ENCODE measurements at regions not wholly inside any gene's neighbourhood (a gene's known extent, or its start where the extent isn't known, plus 50 kb on each side); places are given as distances from the start of the nearest gene placed in this dataset.
"Not testable (repeated sequence)": the region's sequence is repeated elsewhere in the genome, so short reads cannot be mapped to it uniquely, and the experiment has no call there.

DNA sequence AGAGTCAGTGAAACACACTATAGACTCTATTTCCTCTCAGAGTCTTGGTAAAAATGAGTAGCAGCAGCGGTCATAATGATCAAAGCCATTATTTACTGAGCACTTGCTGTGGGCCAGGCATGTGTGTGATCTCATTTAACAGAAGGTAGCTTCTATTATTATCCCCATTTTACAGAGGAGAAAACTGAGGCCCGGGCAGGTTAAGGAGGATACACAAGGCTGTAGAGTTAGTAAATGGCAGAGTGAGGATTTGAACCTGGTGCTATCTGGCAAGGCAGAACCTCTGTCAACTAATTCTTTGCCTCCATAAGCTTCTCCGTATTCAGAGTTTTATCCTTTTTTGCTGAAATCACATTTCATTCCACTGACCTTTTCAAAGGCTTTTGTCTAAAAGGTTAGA lies 122.2 kb upstream of the SALL4 start:
- Histone ChIP-seq H3F3A (ENCODE audit: insufficient read depth, low read length, poor library complexity, severe bottlenecking) (no peaks in the 10 kb centered on the region), H3K27ac (ENCODE audit: low read length) (no peak overlapping the region), H2AFZ (ENCODE audit: low read depth, low read length) (no peak overlapping the region), H3K79me2 (replicated peaks; ENCODE audit: insufficient read depth, low read length) (no peaks in the 10 kb centered on the region), H3K27me3 (ENCODE audit: insufficient read depth, low read depth, low read length) (no peaks in the 10 kb centered on the region), H3K9me3 (ENCODE audit: low read length) (no peaks in the 10 kb centered on the region), H3K9ac (ENCODE audit: low read length) (no peak overlapping the region), H4K20me1 (ENCODE audit: insufficient read depth) (no peaks in the 10 kb centered on the region), H3K36me3 (ENCODE audit: insufficient read depth, low read length) (no peaks in the 10 kb centered on the region), H3K9me2 (ENCODE audit: insufficient read depth, low read length) (no peaks in the 10 kb centered on the region), H3K4me2 (ENCODE audit: low read length) (no peak overlapping the region), H3K4me3 (ENCODE audit: low read length) (no peak overlapping the region)
- TF ChIP-seq EP300 (conservative IDR thresholded peaks at IDR 0.05; ENCODE audit: poor library complexity, severe bottlenecking) (no peak), MXI1 (conservative IDR thresholded peaks at IDR 0.05; ENCODE audit: poor library complexity, severe bottlenecking) (no peak), RAD21 (conservative IDR thresholded peaks at IDR 0.05) (no peak), TAF1 (IDR thresholded peaks at IDR 0.05; ENCODE audit: low read depth) (no peak), POLR2AphosphoS5 (IDR thresholded peaks at IDR 0.05) (no peak), EZH2 (IDR thresholded peaks at IDR 0.05; ENCODE audit: borderline replicate concordance, insufficient read depth, low read length, poor library complexity, severe bottlenecking) (no peak), SMC3 (conservative IDR thresholded peaks at IDR 0.05; ENCODE audit: poor library complexity) (no peak)
- TF ChIP-seq, protein P1, sequence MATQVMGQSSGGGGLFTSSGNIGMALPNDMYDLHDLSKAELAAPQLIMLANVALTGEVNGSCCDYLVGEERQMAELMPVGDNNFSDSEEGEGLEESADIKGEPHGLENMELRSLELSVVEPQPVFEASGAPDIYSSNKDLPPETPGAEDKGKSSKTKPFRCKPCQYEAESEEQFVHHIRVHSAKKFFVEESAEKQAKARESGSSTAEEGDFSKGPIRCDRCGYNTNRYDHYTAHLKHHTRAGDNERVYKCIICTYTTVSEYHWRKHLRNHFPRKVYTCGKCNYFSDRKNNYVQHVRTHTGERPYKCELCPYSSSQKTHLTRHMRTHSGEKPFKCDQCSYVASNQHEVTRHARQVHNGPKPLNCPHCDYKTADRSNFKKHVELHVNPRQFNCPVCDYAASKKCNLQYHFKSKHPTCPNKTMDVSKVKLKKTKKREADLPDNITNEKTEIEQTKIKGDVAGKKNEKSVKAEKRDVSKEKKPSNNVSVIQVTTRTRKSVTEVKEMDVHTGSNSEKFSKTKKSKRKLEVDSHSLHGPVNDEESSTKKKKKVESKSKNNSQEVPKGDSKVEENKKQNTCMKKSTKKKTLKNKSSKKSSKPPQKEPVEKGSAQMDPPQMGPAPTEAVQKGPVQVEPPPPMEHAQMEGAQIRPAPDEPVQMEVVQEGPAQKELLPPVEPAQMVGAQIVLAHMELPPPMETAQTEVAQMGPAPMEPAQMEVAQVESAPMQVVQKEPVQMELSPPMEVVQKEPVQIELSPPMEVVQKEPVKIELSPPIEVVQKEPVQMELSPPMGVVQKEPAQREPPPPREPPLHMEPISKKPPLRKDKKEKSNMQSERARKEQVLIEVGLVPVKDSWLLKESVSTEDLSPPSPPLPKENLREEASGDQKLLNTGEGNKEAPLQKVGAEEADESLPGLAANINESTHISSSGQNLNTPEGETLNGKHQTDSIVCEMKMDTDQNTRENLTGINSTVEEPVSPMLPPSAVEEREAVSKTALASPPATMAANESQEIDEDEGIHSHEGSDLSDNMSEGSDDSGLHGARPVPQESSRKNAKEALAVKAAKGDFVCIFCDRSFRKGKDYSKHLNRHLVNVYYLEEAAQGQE (IDR thresholded peaks at IDR 0.05; ENCODE audit: borderline replicate concordance): no peak
- TF ChIP-seq, protein P2, sequence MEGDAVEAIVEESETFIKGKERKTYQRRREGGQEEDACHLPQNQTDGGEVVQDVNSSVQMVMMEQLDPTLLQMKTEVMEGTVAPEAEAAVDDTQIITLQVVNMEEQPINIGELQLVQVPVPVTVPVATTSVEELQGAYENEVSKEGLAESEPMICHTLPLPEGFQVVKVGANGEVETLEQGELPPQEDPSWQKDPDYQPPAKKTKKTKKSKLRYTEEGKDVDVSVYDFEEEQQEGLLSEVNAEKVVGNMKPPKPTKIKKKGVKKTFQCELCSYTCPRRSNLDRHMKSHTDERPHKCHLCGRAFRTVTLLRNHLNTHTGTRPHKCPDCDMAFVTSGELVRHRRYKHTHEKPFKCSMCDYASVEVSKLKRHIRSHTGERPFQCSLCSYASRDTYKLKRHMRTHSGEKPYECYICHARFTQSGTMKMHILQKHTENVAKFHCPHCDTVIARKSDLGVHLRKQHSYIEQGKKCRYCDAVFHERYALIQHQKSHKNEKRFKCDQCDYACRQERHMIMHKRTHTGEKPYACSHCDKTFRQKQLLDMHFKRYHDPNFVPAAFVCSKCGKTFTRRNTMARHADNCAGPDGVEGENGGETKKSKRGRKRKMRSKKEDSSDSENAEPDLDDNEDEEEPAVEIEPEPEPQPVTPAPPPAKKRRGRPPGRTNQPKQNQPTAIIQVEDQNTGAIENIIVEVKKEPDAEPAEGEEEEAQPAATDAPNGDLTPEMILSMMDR (IDR thresholded peaks at IDR 0.05; ENCODE audit: poor library complexity, severe bottlenecking): no peak

DNA sequence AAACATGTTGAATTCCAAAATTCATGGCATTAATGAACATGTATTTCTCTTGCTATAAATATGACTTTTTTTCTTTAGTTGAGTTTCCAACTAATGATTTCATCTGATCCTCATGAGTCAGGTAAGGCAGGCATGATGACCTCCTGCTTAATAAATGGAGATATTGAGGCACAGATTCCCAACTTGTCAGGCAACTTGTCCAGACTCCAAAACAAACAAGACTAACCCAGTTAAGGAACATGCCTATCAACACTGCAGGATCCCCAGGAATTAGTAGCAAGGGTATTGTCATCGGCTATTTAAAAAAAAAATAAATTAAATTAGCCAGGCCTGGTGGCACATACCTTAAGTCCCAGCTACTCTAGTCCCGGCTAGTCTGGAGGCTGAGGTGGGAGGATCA lies 121.3 kb upstream of the SALL4 start:
- Histone ChIP-seq H3K27me3 (ENCODE audit: insufficient read depth, low read depth, low read length) (no peaks in the 10 kb centered on the region), H3K36me3 (ENCODE audit: insufficient read depth, low read length) (no peaks in the 10 kb centered on the region), H3K79me2 (replicated peaks; ENCODE audit: insufficient read depth, low read length) (no peaks in the 10 kb centered on the region), H3K9me2 (ENCODE audit: insufficient read depth, low read length) (no peaks in the 10 kb centered on the region), H4K20me1 (ENCODE audit: insufficient read depth) (no peaks in the 10 kb centered on the region), H2AFZ (ENCODE audit: low read depth, low read length) (no peak overlapping the region), H3F3A (ENCODE audit: insufficient read depth, low read length, poor library complexity, severe bottlenecking) (no peaks in the 10 kb centered on the region), H3K4me3 (ENCODE audit: low read length) (no peak overlapping the region), H3K27ac (ENCODE audit: low read length) (no peak overlapping the region), H3K9me3 (ENCODE audit: low read length) (no peaks in the 10 kb centered on the region), H3K9ac (ENCODE audit: low read length) (no peak overlapping the region), H3K4me2 (ENCODE audit: low read length) (no peak overlapping the region)
- TF ChIP-seq, protein P2 (IDR thresholded peaks at IDR 0.05; ENCODE audit: poor library complexity, severe bottlenecking): no peak
- TF ChIP-seq EZH2 (IDR thresholded peaks at IDR 0.05; ENCODE audit: borderline replicate concordance, insufficient read depth, low read length, poor library complexity, severe bottlenecking) (no peak), MXI1 (conservative IDR thresholded peaks at IDR 0.05; ENCODE audit: poor library complexity, severe bottlenecking) (no peak), POLR2AphosphoS5 (IDR thresholded peaks at IDR 0.05) (no peak), SMC3 (conservative IDR thresholded peaks at IDR 0.05; ENCODE audit: poor library complexity) (no peak), EP300 (conservative IDR thresholded peaks at IDR 0.05; ENCODE audit: poor library complexity, severe bottlenecking) (no peak), TAF1 (IDR thresholded peaks at IDR 0.05; ENCODE audit: low read depth) (no peak), RAD21 (conservative IDR thresholded peaks at IDR 0.05) (no peak)
- TF ChIP-seq, protein P1 (IDR thresholded peaks at IDR 0.05; ENCODE audit: borderline replicate concordance): no peak

DNA sequence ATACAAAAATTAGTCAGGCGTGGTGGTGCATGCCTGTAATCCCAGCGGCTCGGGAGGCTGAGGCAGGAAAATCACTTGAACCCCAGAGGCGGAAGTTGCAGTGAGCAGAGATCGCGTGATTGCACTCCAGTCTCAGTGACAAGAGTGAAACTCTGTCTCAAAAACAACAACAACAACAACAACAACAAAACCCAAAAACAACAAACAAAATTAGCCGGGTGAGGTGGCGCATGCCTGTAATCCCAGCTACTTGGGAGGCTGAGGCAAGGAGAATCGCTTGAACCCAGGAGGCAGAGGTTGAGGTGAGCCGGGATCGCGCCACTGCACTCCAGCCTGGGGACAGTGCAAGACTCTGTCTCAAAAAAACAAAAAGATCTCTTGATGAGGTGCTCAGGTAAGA lies 120.5 kb upstream of the SALL4 start:
- H3K9me3 ChIP-seq (ENCODE audit: low read length); H3K27ac ChIP-seq (ENCODE audit: low read length); H3K36me3 ChIP-seq (ENCODE audit: insufficient read depth, low read length); H3K9ac ChIP-seq (ENCODE audit: low read length); H3K4me2 ChIP-seq (ENCODE audit: low read length); H3F3A ChIP-seq (ENCODE audit: insufficient read depth, low read length, poor library complexity, severe bottlenecking); H2AFZ ChIP-seq (ENCODE audit: low read depth, low read length); H3K79me2 ChIP-seq (replicated peaks; ENCODE audit: insufficient read depth, low read length); H4K20me1 ChIP-seq (ENCODE audit: insufficient read depth); H3K9me2 ChIP-seq (ENCODE audit: insufficient read depth, low read length); H3K4me3 ChIP-seq (ENCODE audit: low read length); H3K27me3 ChIP-seq (ENCODE audit: insufficient read depth, low read depth, low read length): not testable (repeated sequence)

All from neural cell (in vitro differentiated cells).